Stomach (tissue), 4 donors: ENCODE measurements at regions not wholly inside any gene's neighbourhood (a gene's known extent, or its start where the extent isn't known, plus 50 kb on each side); places are given as distances from the start of the nearest gene placed in this dataset.

Source experiments
- CTCF ChIP-seq, 7 experiments: fragments of 450-650 bp in 4 of 7; fragments of 200-600 bp in 3 of 7; sonication (generic) in 3 of 7; IDR thresholded peaks; one replicate each; pipeline ENCODE4 v1.5.1; 2016 to 2019; ENCODE audit warnings: antibody characterized with exemption in 7 of 7, control low read depth in 2 of 7, mild to moderate bottlenecking in 1 of 7
- EP300 ChIP-seq: sonication (generic); formaldehyde crosslinking; IDR thresholded peaks from one replicate; pipeline ENCODE4 v1.6.1; 2017; ENCODE audit warnings: antibody characterized with exemption
- POLR2A ChIP-seq, 4 donors: fragments of 450-650 bp; IDR thresholded peaks; one replicate each; pipeline ENCODE4 v1.6.1; 2016; ENCODE audit warnings: antibody characterized with exemption in 4 of 4, control low read depth in 2 of 4, mild to moderate bottlenecking in 1 of 4, moderate library complexity in 1 of 4
- POLR2AphosphoS5 ChIP-seq, 3 donors: sonication (generic); formaldehyde crosslinking; IDR thresholded peaks; one replicate each; pipeline ENCODE4 v1.6.1; 2016; ENCODE audit warnings: antibody characterized with exemption in 3 of 3

DNA sequence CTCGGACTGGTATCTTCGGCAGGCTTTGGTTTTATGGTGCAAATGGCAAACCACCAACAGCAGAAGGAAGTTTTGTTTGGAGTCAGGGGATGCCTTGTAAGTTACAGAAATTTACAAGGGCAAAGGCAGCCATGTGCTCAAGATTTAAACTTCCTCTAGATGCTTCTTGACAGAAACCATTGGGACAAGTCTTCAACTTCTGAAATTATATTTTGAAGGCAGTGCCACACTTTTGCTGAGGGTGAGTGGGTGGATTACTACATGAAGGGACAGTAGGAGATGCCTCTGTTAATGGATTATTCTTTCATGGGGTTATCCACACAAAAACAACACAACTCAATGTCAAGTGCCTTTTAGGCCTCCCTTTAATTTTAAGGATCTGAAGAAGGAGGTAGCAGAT, 97.9 kb downstream of the VAPA start:
- TF ChIP-seq EP300 = no peak
- no peak for TF ChIP-seq CTCF (IDR thresholded peaks at IDR 0.05)
- TF ChIP-seq POLR2AphosphoS5 (IDR thresholded peaks at IDR 0.05) = no peak
- TF ChIP-seq POLR2A (IDR thresholded peaks at IDR 0.05) = no peak
